Gastroesophageal sphincter (tissue), 4 donors: ENCODE measurements at regions not wholly inside any gene's neighbourhood (a gene's known extent, or its start where the extent isn't known, plus 50 kb on each side); places are given as distances from the start of the nearest gene placed in this dataset.
"Not testable (repeated sequence)": the region's sequence is repeated elsewhere in the genome, so short reads cannot be mapped to it uniquely, and the experiment has no call there.

Source experiments
- ATAC-seq: fragments of 150-250 bp; one replicate; pipeline ENCODE4 v1.9.1; 2016; ENCODE audit warnings: mild to moderate bottlenecking, moderate library complexity
- H3K27ac ChIP-seq, 4 donors: fragments of 200-600 bp; sonication (generic) in 3 of 4; 1 replicate in 3 of 4; 2 replicates in 1 of 4; pipeline ENCODE4 v1.5.1; 2016 to 2019
- H3K27me3 ChIP-seq: fragments of 200-600 bp; sonication (generic); one replicate; pipeline ENCODE4 v1.5.1; 2019
- H3K36me3 ChIP-seq, 2 donors: fragments of 200-600 bp; sonication (generic); one replicate each; pipeline ENCODE4 v1.5.1; 2019; ENCODE audit warnings: control low read depth in 1 of 2
- H3K4me1 ChIP-seq, 3 donors: fragments of 200-600 bp; sonication (generic); 1 replicate in 2 of 3; 2 replicates in 1 of 3; pipeline ENCODE4 v1.5.1; 2016 to 2019; ENCODE audit warnings: control low read depth in 2 of 3
- H3K4me3 ChIP-seq, 2 donors: fragments of 200-600 bp; sonication (generic); one replicate each; pipeline ENCODE4 v1.5.1; 2019; ENCODE audit warnings: mild to moderate bottlenecking in 1 of 2, moderate library complexity in 1 of 2
- H3K9me3 ChIP-seq, 3 donors: fragments of 200-600 bp; sonication (generic); one replicate each; pipeline ENCODE4 v1.5.1; 2017 to 2019; ENCODE audit warnings: control low read depth in 2 of 3
- EP300 ChIP-seq: sonication (generic); formaldehyde crosslinking; IDR thresholded peaks from one replicate; pipeline ENCODE4 v1.6.1; 2017; ENCODE audit warnings: antibody characterized with exemption, mild to moderate bottlenecking
- POLR2A ChIP-seq, 2 donors: fragments of 450-650 bp; IDR thresholded peaks; one replicate each; pipeline ENCODE4 v1.6.1; 2017; ENCODE audit warnings: antibody characterized with exemption in 2 of 2, mild to moderate bottlenecking in 2 of 2, moderate library complexity in 1 of 2
- POLR2AphosphoS5 ChIP-seq: sonication (generic); formaldehyde crosslinking; IDR thresholded peaks from one replicate; pipeline ENCODE4 v1.6.1; 2017; ENCODE audit warnings: antibody characterized with exemption
- WGBS, 2 donors: methylation state at CpG; one replicate each; pipeline ENCODE4 v1.1.5; 2018; ENCODE audit warnings: low coverage in 1 of 2; 5-methylcytosine and 5-hydroxymethylcytosine counted together
- TF ChIP-seq, protein P1 (sequence below), 4 experiments: fragments of 200-600 bp in 2 of 4; fragments of 450-650 bp in 2 of 4; sonication (generic) in 1 of 4; IDR thresholded peaks; one replicate each; pipeline ENCODE4 v1.5.1; 2017 to 2019; ENCODE audit warnings: antibody characterized with exemption in 4 of 4, mild to moderate bottlenecking in 2 of 4, moderate library complexity in 2 of 4

DNA sequence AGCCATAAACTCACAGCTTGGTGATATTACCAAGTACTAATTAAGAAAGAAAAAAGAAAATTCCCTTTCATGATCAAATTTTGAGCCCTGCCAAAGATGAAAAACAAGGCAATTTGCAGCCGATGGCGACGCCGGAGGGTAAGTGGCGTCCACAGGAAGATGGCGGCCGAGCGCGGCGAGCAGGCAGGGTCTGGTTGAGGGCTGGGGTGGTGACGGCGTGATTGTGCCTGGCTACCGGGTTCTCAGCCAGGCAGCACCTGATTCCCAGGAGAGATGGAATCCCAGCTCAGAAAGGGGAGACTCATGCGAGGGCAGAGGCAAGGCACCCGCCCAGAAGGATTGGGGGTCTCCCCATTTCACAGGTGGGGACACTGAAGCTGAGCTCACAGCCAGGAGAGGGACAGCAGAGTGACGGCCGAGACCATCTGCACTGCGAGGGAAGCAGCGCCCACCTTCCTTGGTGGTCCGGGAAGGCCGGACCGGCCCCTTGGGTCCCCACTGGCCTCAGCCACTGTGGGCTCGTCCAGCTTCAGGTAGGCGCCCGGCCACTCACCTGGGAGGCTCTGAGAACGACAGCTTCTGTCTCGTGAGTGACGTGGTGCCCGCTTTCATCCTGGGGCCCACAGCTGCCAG, 145.8 kb downstream of the IGLL1 start:
- not testable (repeated sequence) for H3K27me3 ChIP-seq, ATAC-seq, H3K4me3 ChIP-seq, H3K27ac ChIP-seq, H3K36me3 ChIP-seq, H3K9me3 ChIP-seq
- WGBS, 2 donors = 85% methylated on average over 10 of the region's 29 CpGs; no CpG with 5 or more reads in 1 of the 2 donors
- peaks cover 0 to 16% (median 4%) of the 10 kb centered on the region in 3 donors for H3K4me1 ChIP-seq

DNA sequence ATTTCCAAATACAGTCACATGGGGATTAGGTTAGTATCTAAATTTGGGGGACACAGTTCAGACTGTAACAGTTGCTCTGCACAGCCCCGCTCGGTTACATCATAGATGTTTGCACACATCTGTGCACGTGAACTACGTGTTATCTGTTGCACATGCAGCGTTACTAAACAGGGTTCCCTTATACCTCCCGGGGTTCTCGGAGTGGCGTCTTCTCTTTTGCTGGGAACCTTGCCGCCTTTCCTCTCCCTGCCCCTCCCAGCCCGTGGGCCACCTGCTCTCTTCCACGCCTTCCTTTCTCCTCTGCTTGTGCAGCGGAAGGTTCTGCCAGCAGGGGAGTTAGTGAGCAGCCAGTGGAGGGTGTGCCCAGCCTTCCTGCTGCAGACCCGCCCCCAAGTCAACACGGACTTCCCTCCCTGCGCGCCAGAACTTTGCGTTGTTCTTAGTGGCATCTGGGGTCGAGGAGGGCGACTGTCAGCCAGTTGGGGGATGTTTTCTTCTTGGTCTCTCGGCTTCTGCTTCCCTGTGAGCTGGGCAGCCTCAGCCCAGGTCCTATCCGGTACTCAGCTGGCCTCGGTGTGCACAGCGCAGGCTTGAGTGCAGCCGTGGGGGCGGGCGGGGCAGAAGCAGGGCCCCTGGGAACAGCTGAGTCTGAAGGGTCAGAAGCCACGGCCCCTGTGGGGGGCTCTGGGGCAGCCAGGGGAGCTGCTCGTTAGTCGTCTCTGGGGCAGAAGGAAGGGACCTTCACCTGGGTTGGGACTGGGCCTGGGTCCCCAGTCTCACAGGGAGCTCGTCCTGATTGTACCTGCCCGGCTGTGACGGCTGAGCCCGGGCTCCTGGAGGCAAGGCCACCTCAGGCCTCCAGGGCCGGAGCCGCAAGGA, 146.7 kb downstream of the IGLL1 start:
- H3K36me3 ChIP-seq, H3K27ac ChIP-seq, H3K9me3 ChIP-seq, H3K27me3 ChIP-seq: not testable (repeated sequence)
- TF ChIP-seq, protein P1, sequence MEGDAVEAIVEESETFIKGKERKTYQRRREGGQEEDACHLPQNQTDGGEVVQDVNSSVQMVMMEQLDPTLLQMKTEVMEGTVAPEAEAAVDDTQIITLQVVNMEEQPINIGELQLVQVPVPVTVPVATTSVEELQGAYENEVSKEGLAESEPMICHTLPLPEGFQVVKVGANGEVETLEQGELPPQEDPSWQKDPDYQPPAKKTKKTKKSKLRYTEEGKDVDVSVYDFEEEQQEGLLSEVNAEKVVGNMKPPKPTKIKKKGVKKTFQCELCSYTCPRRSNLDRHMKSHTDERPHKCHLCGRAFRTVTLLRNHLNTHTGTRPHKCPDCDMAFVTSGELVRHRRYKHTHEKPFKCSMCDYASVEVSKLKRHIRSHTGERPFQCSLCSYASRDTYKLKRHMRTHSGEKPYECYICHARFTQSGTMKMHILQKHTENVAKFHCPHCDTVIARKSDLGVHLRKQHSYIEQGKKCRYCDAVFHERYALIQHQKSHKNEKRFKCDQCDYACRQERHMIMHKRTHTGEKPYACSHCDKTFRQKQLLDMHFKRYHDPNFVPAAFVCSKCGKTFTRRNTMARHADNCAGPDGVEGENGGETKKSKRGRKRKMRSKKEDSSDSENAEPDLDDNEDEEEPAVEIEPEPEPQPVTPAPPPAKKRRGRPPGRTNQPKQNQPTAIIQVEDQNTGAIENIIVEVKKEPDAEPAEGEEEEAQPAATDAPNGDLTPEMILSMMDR (IDR thresholded peaks at IDR 0.05) = peak in 3 of 4 experiments; percentile 63 to 68 (median 65)
- Histone ChIP-seq H3K4me1 (peaks cover 0 to 16% (median 4%) of the 10 kb centered on the region in 3 donors), H3K4me3 (peak overlapping the region; percentile 28 to 42)
- peak; percentile 85 for ATAC-seq
- WGBS, 2 donors = 5 to 31% methylated on average over 5 to 15 of the region's 35 CpGs

DNA sequence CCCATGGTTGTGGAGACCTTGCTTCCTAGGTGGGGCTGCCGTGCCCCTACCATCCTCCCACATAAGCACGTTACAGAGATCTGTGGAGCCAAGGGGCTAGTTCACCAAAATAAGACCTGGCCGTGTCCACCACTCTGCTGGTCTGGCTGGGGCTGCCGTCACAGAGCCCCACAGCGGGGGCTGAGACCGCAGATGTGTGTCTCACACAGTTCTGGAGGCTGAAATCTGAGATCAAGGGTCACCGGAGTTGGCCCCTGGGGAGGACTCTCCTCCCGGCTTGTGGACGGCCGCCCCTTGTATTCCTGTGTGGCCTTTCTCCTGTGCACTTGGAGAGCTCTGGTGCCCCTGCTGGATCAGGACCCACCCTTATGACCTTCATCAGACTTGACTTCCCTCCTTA, 147.4 kb downstream of the IGLL1 start:
- not testable (repeated sequence) for ATAC-seq, H3K27me3 ChIP-seq, H3K27ac ChIP-seq, H3K9me3 ChIP-seq, H3K36me3 ChIP-seq, H3K4me3 ChIP-seq
- no CpG with 5 or more reads among the region's 10 CpGs for WGBS, 2 donors
- peaks cover 0 to 16% (median 4%) of the 10 kb centered on the region in 3 donors for H3K4me1 ChIP-seq

DNA sequence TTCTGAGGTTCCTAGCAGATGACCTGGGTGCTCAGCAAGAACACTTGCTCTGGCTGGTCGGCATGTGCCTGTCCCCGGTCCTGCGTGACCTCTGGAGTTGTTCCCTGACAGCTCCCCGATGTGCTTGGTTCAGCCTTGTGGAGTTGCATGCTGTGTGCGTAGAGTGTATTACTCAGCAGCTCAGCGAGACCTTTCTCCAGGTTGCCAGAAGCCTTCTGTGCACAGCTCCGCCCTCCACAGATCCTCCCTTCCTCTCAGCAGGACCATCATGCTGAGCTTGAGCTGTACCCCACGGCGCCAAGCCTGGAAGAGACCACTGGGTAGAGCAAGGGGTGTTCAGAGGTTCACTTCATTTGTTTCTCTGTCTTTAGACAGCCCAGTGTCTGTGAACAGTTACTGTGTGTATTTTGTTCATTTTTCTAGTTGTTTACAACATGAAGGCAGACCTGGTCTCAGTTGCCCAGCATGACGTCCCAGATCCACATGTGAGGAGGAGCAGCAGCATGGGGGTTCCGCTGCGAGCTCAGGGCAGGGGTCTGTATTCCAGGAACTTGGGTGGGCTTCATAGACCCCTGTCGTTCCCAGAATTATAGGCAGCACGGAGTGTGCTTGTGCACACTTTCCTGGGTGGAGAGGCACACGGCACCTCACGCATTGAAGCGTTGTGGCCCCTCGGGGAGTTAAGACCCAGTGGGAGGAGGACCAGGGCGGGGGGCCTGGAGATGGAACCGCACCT, 148.6 kb downstream of the IGLL1 start:
- Histone ChIP-seq H3K9me3 (peaks cover 0 to 8% (median 0%) of the 10 kb centered on the region in 3 donors), H3K36me3 (no peaks in the 10 kb centered on the region), H3K27ac (no peak overlapping the region), H3K4me1 (peaks cover 0 to 16% (median 4%) of the 10 kb centered on the region in 3 donors), H3K4me3 (no peak overlapping the region), H3K27me3 (no peaks in the 10 kb centered on the region)
- no peak for ATAC-seq
- WGBS, 2 donors = 49 to 68% methylated on average over 5 of the region's 20 CpGs
- TF ChIP-seq POLR2AphosphoS5 (no peak), POLR2A (IDR thresholded peaks at IDR 0.05) (no peak)

DNA sequence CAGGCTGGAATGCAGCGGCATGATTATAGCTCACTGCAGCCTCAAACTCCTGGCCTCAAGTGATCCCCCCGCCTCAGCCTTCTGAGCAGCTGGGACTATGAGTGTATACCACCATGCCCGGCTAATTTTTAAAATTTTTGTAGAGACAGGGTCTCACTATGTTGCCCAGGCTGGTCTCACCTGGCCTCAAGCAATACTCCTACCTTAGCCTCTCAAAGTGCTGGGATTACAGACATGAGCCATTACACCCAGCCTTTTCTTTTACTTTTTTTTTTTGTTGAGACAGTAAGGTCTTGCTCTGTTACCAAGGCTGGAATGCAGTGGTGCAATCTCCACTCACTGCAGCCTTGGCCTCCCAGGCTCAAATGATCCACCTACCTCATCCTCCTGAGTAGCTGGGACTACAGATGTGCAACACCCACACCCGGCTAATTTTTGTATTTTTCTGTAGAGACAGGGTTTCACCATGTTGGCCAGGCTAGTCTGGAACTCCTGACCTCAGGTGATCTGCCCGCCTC, 155.5 kb downstream of the IGLL1 start:
- H3K4me3 ChIP-seq, H3K9me3 ChIP-seq, H3K27me3 ChIP-seq, ATAC-seq, H3K27ac ChIP-seq, H3K4me1 ChIP-seq, H3K36me3 ChIP-seq: not testable (repeated sequence)
- 80 to 89% methylated on average over 2 to 5 of the region's 5 CpGs for WGBS, 2 donors

DNA sequence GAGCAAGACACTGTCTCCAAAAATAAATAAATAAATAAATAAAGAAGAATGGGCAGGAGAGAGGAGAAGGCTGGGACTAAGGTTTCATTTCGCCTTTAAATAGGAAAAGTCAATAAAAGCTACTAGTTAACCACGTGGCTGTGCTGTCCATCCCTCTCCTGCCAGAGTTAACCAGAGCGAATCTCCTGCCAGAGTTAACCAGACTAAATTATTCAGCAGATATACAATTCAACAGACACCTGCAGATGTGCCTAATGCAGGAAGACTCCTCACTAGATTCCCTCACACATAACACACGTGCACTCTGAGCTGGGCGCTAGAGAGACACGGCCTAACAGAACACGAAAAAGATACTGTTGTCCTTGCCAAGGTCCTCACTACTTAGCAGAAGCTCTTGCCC, 156.1 kb downstream of the IGLL1 start:
- WGBS, 2 donors = 78 to 83% methylated on average over 7 of the region's 7 CpGs

DNA sequence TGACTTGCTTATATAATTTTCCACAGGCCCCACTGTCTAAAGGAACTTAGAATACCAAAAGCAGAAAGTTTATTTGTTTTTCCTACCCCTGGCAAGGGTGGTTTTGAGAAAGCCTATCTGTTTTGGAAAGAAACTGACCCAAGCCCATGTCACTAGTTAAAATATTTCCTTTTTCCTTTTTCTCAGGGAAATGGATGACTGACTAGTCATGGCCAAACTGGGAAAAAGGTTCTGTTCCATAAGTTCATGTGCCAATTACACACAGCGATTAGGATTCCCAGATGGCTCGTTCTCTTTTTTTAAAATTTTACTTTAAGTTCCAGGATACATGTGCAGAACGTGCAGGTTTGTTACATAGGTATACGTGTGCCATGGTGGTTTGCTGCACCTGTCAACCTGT, 157.8 kb downstream of the IGLL1 start:
- WGBS, 2 donors = 90 to 95% methylated on average over 4 of the region's 4 CpGs
- not testable (repeated sequence) for H3K4me1 ChIP-seq, H3K4me3 ChIP-seq, H3K9me3 ChIP-seq, H3K36me3 ChIP-seq, H3K27me3 ChIP-seq, H3K27ac ChIP-seq, ATAC-seq

More for the DNA sequence above, 156.1 kb downstream of the IGLL1 start:
- no peak for ATAC-seq
- Histone ChIP-seq H3K9me3 (peaks cover 0 to under 1% (median 0%) of the 10 kb centered on the region in 3 donors), H3K4me1 (no peaks in the 10 kb centered on the region), H3K36me3 (no peaks in the 10 kb centered on the region), H3K4me3 (no peak overlapping the region), H3K27ac (no peak overlapping the region), H3K27me3 (no peaks in the 10 kb centered on the region)
- TF ChIP-seq POLR2AphosphoS5 = no peak
- TF ChIP-seq EP300 = no peak
- TF ChIP-seq, protein P1 (IDR thresholded peaks at IDR 0.05) = no peak
- no peak for TF ChIP-seq POLR2A (IDR thresholded peaks at IDR 0.05)

DNA sequence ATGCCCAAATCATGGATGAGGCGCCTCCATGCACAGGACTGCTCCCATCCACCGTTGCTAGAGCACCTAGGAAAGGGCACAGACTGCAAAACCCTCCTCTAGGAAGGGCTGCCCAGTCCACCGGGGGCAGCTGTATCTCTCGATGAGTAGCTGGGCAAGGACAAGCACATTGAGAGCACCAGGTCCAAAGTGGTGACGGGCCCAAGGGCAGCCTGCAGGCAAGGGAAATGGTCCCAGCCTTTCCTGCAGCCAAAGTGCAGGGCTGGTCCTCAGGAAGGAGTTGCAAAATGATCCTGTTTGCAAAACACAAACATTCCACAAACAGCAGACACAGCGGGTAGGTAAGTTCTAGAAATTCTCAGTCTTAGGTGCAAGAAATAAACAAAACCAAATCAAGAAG, 158.8 kb downstream of the IGLL1 start:
- H3K4me1 ChIP-seq, H3K4me3 ChIP-seq, H3K36me3 ChIP-seq, ATAC-seq, H3K27ac ChIP-seq, H3K9me3 ChIP-seq, H3K27me3 ChIP-seq: not testable (repeated sequence)
- 78% methylated on average over 4 of the region's 6 CpGs; no CpG with 5 or more reads in 1 of the 2 donors for WGBS, 2 donors
